Neutrophil (primary cell): ENCODE measurements at regions not wholly inside any gene's neighbourhood (a gene's known extent, or its start where the extent isn't known, plus 50 kb on each side); places are given as distances from the start of the nearest gene placed in this dataset.
A peak's percentile ranks its signal among the peaks of the same experiment; 100 is the strongest.

Experiments used
- H3K27ac ChIP-seq: fragments of 200-600 bp; sonication (generic); 2 replicates; pipeline ENCODE4 v1.5.1; 2016; ENCODE audit warnings: mild to moderate bottlenecking, moderate library complexity
- H3K27me3 ChIP-seq: fragments of 200-600 bp; sonication (generic); 2 replicates; pipeline ENCODE4 v1.6.0; 2016; ENCODE audit warnings: mild to moderate bottlenecking
- H3K36me3 ChIP-seq: fragments of 200-600 bp; sonication (generic); 2 replicates; pipeline ENCODE4 v1.5.1; 2017
- H3K4me1 ChIP-seq, 2 experiments: fragments of 200-600 bp in 1 of 2; sonication (generic) in 1 of 2; 1 replicate in 1 of 2; 2 replicates in 1 of 2; pipeline versions ENCODE4 v1.5.1 to v1.6.1; 2013 to 2016; ENCODE audit warnings: low read depth in 1 of 2, low read length in 1 of 2, mild to moderate bottlenecking in 1 of 2, moderate library complexity in 1 of 2; ENCODE audit not compliant: control insufficient read depth in 1 of 2, insufficient read depth in 1 of 2
- H3K4me3 ChIP-seq, 2 experiments: fragments of 200-600 bp in 1 of 2; sonication (generic) in 1 of 2; 1 replicate in 1 of 2; 2 replicates in 1 of 2; pipeline ENCODE4 v1.5.1; 2013 to 2016; ENCODE audit warnings: low read depth in 1 of 2, low read length in 1 of 2, mild to moderate bottlenecking in 1 of 2, moderate library complexity in 1 of 2
- H3K9me3 ChIP-seq: fragments of 200-600 bp; sonication (generic); 2 replicates; pipeline ENCODE4 v1.5.1; 2016
- TF ChIP-seq, protein P1 (sequence below): fragments of 200-600 bp; sonication (generic); IDR thresholded peaks from 2 replicates; pipeline ENCODE4 v1.5.1; 2016; ENCODE audit warnings: antibody characterized with exemption

DNA sequence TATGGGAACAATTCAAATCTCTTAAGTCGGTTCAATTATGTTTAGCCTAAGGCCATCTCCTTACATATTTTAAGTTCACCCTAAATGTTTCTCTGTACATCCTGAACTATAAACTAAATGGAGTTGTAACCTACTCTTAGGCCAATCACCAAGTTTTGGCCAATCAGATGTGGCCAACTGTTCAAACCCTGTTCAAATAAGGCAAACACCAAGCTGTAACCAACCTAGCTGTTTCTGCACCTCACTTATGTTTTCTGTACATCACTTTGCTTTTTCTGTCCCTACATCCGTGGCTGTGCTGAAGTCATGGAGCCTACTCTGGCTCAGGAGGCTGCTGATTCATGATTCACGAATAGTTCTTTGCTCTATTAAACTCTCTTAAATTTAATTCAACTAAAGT is 165.3 kb downstream of the GASK1B start:
- Histone ChIP-seq H3K4me3 (no peak overlapping the region), H3K27me3 (no peaks in the 10 kb centered on the region), H3K4me1 (peaks cover 50 to 52% of the 10 kb centered on the region in 2 experiments), H3K27ac (peak overlapping the region; percentile 71), H3K9me3 (no peaks in the 10 kb centered on the region), H3K36me3 (no peaks in the 10 kb centered on the region)
- TF ChIP-seq, protein P1, sequence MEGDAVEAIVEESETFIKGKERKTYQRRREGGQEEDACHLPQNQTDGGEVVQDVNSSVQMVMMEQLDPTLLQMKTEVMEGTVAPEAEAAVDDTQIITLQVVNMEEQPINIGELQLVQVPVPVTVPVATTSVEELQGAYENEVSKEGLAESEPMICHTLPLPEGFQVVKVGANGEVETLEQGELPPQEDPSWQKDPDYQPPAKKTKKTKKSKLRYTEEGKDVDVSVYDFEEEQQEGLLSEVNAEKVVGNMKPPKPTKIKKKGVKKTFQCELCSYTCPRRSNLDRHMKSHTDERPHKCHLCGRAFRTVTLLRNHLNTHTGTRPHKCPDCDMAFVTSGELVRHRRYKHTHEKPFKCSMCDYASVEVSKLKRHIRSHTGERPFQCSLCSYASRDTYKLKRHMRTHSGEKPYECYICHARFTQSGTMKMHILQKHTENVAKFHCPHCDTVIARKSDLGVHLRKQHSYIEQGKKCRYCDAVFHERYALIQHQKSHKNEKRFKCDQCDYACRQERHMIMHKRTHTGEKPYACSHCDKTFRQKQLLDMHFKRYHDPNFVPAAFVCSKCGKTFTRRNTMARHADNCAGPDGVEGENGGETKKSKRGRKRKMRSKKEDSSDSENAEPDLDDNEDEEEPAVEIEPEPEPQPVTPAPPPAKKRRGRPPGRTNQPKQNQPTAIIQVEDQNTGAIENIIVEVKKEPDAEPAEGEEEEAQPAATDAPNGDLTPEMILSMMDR: no peak

DNA sequence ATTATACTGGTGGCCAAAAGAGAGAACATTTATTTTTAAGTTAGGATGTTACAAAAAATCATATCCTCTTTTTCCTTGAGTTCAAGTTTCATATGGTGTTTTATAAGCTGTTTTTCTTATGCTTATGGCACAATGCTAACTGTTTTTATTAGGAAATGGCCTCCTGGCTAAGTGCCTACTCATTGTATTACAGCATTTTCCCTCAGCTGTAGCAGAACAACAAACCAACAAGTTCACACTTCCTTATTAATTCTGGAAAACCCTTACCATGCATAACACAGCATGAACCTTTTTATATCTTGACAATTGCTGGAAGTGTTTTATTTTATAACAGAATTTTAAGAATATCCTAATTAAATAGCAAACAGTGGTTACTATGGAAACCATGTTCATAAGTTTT is 165.8 kb downstream of the GASK1B start:
- Histone ChIP-seq H3K27ac (peak overlapping the region; percentile 71), H3K4me3 (no peak overlapping the region), H3K27me3 (no peaks in the 10 kb centered on the region), H3K4me1 (peaks cover 56 to 58% of the 10 kb centered on the region in 2 experiments), H3K36me3 (no peaks in the 10 kb centered on the region), H3K9me3 (no peaks in the 10 kb centered on the region)
- TF ChIP-seq, protein P1: no peak

DNA sequence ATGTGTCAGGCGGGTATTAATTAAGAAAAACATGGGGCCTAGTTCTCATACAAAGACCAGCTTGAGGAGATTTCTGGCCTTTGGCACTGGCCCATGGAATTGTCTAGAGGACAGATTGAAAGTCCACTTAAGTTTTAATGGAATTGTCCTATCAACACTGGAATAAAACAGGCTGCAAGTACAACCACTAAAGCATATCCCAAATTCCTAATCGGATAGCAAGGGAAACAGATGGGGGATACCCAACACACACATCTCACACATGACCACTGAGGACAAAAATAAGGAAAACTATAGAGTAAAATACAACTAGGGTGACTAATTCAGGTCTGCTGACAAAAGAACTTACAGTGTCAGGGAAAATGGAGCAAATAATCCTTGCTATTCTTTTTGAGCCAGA is 167.8 kb downstream of the GASK1B start:
- Histone ChIP-seq H3K4me3 (no peak overlapping the region), H3K27me3 (no peaks in the 10 kb centered on the region), H3K9me3 (no peaks in the 10 kb centered on the region), H3K27ac (no peak overlapping the region), H3K36me3 (no peaks in the 10 kb centered on the region), H3K4me1 (peaks cover 60 to 63% of the 10 kb centered on the region in 2 experiments)
- TF ChIP-seq, protein P1: no peak

DNA sequence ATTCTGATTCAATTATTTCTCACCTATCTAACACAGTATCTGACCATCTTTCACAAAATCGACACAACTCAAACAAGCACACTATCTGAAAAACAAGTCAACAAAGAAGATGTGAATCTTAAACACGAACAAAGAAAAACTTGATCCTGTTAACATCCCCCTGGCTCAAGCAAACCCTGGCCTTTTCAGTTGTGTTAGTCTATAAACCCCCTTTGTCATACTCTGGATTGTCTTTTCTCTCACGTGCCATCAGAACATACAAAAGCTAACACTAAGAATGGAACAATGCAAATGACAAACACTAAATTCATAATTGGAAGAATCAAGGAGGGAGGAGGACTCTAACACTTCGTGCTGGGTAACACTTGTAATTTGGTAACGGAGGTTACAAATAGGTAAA is 168.7 kb downstream of the GASK1B start:
- Histone ChIP-seq H3K4me1 (peaks cover 60 to 63% of the 10 kb centered on the region in 2 experiments), H3K36me3 (no peaks in the 10 kb centered on the region), H3K9me3 (no peaks in the 10 kb centered on the region), H3K27me3 (no peaks in the 10 kb centered on the region), H3K4me3 (no peak overlapping the region), H3K27ac (no peak overlapping the region)
- TF ChIP-seq, protein P1: no peak

DNA sequence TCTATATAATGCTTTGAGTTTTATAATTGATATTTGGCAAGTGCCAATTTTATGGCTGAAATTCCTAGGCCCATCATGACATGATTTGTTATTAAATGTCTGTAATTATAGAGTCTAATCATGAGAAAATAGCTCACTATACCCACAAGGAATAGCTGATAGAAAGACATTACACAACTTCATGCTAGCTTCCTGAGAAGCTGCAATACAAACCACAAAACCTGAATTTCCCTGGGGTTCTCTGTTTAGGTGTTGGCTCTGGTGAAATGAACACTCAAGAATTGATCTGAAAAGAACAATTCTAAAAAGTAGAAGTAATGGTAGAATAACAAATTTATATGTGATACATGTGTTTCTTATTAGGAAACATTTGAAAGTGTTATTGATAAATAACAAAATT is 169.6 kb downstream of the GASK1B start:
- TF ChIP-seq, protein P1: no peak
- no peaks in the 10 kb centered on the region for H3K27me3 ChIP-seq
- peaks cover 60 to 63% of the 10 kb centered on the region in 2 experiments for H3K4me1 ChIP-seq
- no peak overlapping the region for H3K27ac ChIP-seq
- no peaks in the 10 kb centered on the region for H3K9me3 ChIP-seq
- no peak overlapping the region for H3K4me3 ChIP-seq
- H3K36me3 ChIP-seq: no peaks in the 10 kb centered on the region

DNA sequence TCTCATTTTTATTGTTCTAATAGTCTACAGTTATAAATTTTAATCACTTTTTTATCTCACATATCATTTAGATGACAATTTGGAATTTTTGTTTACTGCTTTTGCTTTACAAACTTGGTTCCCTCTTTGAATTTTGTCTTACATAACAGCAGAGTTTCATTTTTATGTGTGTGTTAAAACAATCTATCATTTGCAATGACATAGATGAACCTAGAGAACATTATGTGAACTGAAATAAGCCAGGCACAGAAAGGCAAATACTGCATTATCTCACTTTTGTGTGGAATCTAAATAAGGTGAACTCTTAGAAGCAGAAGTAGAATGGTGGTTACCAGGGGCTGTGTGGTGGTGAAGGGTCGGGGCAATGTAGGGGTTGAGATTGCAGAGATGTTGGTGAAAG is 170.7 kb downstream of the GASK1B start:
- Histone ChIP-seq H3K4me1 (peaks cover 52 to 57% of the 10 kb centered on the region in 2 experiments), H3K4me3 (no peak overlapping the region), H3K27ac (no peak overlapping the region), H3K36me3 (no peaks in the 10 kb centered on the region), H3K9me3 (no peaks in the 10 kb centered on the region), H3K27me3 (no peaks in the 10 kb centered on the region)
- TF ChIP-seq, protein P1: no peak
